ENCODE measurements at regions not wholly inside any gene's neighbourhood (a gene's known extent, or its start where the extent isn't known, plus 50 kb on each side); places are given as distances from the start of the nearest gene placed in this dataset.

GRCh38 chr20:47886454-47887041 lies 101.3 kb upstream of the SULF2 start (continued):
- TF ChIP-seq TOPORS (CRISPR knock-in tag; IDR thresholded peaks at IDR 0.05): no peak
- no peak for TF ChIP-seq PTBP1 (IDR thresholded peaks at IDR 0.05; ENCODE audit: low read depth, low read length, poor library complexity, severe bottlenecking)
- TF ChIP-seq FOSL1 (CRISPR knock-in tag; IDR thresholded peaks at IDR 0.05; ENCODE audit: borderline replicate concordance): no peak
- TF ChIP-seq ISL2 (CRISPR knock-in tag; IDR thresholded peaks at IDR 0.05): no peak
- no peak for TF ChIP-seq BHLHE40 (IDR thresholded peaks at IDR 0.05; ENCODE audit: low read length)
- TF ChIP-seq LBX2 (CRISPR knock-in tag; IDR thresholded peaks at IDR 0.05; ENCODE audit: borderline replicate concordance): no peak
- no peak for TF ChIP-seq KDM6A (CRISPR knock-in tag; IDR thresholded peaks at IDR 0.05; ENCODE audit: low read depth)
- no peak for TF ChIP-seq REL (CRISPR knock-in tag; conservative IDR thresholded peaks at IDR 0.05)
- no peak for TF ChIP-seq MYNN (CRISPR knock-in tag; IDR thresholded peaks at IDR 0.05; ENCODE audit: low read depth)
- TF ChIP-seq, protein P1, sequence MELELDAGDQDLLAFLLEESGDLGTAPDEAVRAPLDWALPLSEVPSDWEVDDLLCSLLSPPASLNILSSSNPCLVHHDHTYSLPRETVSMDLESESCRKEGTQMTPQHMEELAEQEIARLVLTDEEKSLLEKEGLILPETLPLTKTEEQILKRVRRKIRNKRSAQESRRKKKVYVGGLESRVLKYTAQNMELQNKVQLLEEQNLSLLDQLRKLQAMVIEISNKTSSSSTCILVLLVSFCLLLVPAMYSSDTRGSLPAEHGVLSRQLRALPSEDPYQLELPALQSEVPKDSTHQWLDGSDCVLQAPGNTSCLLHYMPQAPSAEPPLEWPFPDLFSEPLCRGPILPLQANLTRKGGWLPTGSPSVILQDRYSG (CRISPR knock-in tag; IDR thresholded peaks at IDR 0.05): no peak
- TF ChIP-seq TAF15 (IDR thresholded peaks at IDR 0.05; ENCODE audit: low read depth, low read length, poor library complexity, severe bottlenecking): no peak
- no peak for TF ChIP-seq ATF1 (CRISPR knock-in tag; IDR thresholded peaks at IDR 0.05)
- no peak; the same call in 1 of the 2 replicates for TF ChIP-seq ZIK1 (CRISPR knock-in tag; IDR thresholded peaks at IDR 0.05; ENCODE audit: borderline replicate concordance, low read depth)
- TF ChIP-seq FOXA3 (CRISPR knock-in tag; IDR thresholded peaks at IDR 0.05): 0 out of 2 replicates have a peak, but pooled peaks have one; percentile 19
- TF ChIP-seq KDM5B (CRISPR knock-in tag; IDR thresholded peaks at IDR 0.05; ENCODE audit: borderline replicate concordance): no peak
- TF ChIP-seq MTA3 (CRISPR knock-in tag; IDR thresholded peaks at IDR 0.05): no peak
- TF ChIP-seq ZNF775 (CRISPR knock-in tag; IDR thresholded peaks at IDR 0.05; ENCODE audit: borderline replicate concordance): no peak
- TF ChIP-seq NONO (IDR thresholded peaks at IDR 0.05): no peak
- no peak for TF ChIP-seq NONO (CRISPR knock-in tag; conservative IDR thresholded peaks at IDR 0.05)
- peak; percentile 15; the same call in 1 of the 2 replicates for TF ChIP-seq NRL (CRISPR knock-in tag; IDR thresholded peaks at IDR 0.05; ENCODE audit: borderline replicate concordance)
- TF ChIP-seq ZNF790 (CRISPR knock-in tag; IDR thresholded peaks at IDR 0.05; ENCODE audit: borderline replicate concordance): no peak
- TF ChIP-seq ZFP1 (CRISPR knock-in tag; IDR thresholded peaks at IDR 0.05): no peak
- no peak for TF ChIP-seq ZNF646 (CRISPR knock-in tag; IDR thresholded peaks at IDR 0.05)
- no peak for TF ChIP-seq ZNF672 (CRISPR knock-in tag; IDR thresholded peaks at IDR 0.05)
- TF ChIP-seq HOXA9 (CRISPR knock-in tag; IDR thresholded peaks at IDR 0.05; ENCODE audit: borderline replicate concordance): no peak
- no peak for TF ChIP-seq ZNF383 (CRISPR knock-in tag; IDR thresholded peaks at IDR 0.05; ENCODE audit: borderline replicate concordance)
